ENCODE measurements at regions not wholly inside any gene's neighbourhood (a gene's known extent, or its start where the extent isn't known, plus 50 kb on each side); places are given as distances from the start of the nearest gene placed in this dataset.

DNA sequence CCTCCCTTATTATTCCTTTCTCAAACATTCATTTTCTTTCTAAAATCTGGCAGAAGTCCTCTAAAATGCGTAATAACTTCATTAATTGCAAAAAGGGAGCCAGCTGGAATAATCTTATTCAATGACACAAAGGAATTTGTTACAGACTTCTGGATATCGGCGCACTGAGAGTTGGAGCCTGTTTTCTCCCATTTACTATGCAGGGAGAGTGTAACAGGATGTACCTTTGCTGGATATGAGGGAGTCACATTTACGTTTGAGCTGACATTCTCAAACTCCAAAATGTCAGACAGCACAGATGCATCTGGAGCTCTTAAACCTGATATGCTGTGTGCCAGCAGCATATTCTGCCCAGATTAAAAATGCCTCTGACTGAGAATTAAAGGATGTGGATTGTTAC lies 275.3 kb downstream of the TMX3 start:
- no peaks in the 10 kb centered on the region for H3K79me2 ChIP-seq
- no peaks in the 10 kb centered on the region for H3K27me3 ChIP-seq (ENCODE audit: control insufficient read depth, insufficient read depth, low read length)
- no peak overlapping the region for H3K27ac ChIP-seq
- no peak overlapping the region for H2AFZ ChIP-seq
- H3K4me3 ChIP-seq (ENCODE audit: low read depth, low read length), result no peak overlapping the region
- no peak overlapping the region for H3K4me2 ChIP-seq (ENCODE audit: low read length)
- no peaks in the 10 kb centered on the region for H3K9me3 ChIP-seq (ENCODE audit: control insufficient read depth, low read length)
- H3K4me1 ChIP-seq, result no peaks in the 10 kb centered on the region
- no peaks in the 10 kb centered on the region for H3K36me3 ChIP-seq (ENCODE audit: control insufficient read depth, insufficient read depth, low read length)
- no peak overlapping the region for H3K9ac ChIP-seq
- TF ChIP-seq, protein P1, sequence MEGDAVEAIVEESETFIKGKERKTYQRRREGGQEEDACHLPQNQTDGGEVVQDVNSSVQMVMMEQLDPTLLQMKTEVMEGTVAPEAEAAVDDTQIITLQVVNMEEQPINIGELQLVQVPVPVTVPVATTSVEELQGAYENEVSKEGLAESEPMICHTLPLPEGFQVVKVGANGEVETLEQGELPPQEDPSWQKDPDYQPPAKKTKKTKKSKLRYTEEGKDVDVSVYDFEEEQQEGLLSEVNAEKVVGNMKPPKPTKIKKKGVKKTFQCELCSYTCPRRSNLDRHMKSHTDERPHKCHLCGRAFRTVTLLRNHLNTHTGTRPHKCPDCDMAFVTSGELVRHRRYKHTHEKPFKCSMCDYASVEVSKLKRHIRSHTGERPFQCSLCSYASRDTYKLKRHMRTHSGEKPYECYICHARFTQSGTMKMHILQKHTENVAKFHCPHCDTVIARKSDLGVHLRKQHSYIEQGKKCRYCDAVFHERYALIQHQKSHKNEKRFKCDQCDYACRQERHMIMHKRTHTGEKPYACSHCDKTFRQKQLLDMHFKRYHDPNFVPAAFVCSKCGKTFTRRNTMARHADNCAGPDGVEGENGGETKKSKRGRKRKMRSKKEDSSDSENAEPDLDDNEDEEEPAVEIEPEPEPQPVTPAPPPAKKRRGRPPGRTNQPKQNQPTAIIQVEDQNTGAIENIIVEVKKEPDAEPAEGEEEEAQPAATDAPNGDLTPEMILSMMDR (IDR thresholded peaks at IDR 0.05), result no peak

DNA sequence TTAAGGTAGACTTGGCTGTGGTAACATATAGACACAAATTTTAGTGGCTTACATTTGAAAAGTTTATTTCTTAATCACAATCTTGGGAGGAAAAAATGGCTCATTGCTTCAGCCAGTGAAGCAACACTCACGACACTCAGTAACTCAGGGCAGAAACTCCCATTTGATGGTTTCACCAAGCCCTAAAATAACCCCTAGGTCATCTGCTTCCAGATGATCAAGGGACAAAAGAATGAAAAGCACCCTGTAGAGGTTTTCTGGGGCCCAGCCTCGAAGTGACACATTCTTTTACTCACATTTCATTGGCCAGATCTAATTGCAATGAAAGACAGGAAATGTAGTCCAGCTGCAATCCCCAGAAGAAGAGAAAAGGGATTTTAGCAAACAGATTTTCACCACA lies 275.9 kb downstream of the TMX3 start:
- Histone ChIP-seq H3K4me3 (ENCODE audit: low read depth, low read length) (no peak overlapping the region), H3K9me3 (ENCODE audit: control insufficient read depth, low read length) (no peaks in the 10 kb centered on the region), H3K4me2 (ENCODE audit: low read length) (no peak overlapping the region), H3K36me3 (ENCODE audit: control insufficient read depth, insufficient read depth, low read length) (no peaks in the 10 kb centered on the region), H3K27me3 (ENCODE audit: control insufficient read depth, insufficient read depth, low read length) (no peaks in the 10 kb centered on the region), H3K79me2 (no peaks in the 10 kb centered on the region), H3K9ac (no peak overlapping the region), H2AFZ (no peak overlapping the region), H3K4me1 (no peaks in the 10 kb centered on the region), H3K27ac (no peak overlapping the region)
- TF ChIP-seq, protein P1 (IDR thresholded peaks at IDR 0.05), result no peak

- no peaks in the 10 kb centered on the region for H3K9me3 ChIP-seq (ENCODE audit: control insufficient read depth, low read length)
- no peak overlapping the region for H3K9ac ChIP-seq
- no peak overlapping the region for H3K27ac ChIP-seq
- H3K27me3 ChIP-seq (ENCODE audit: control insufficient read depth, insufficient read depth, low read length), result no peaks in the 10 kb centered on the region
- H3K4me2 ChIP-seq (ENCODE audit: low read length), result no peak overlapping the region
- no peak overlapping the region for H2AFZ ChIP-seq
- TF ChIP-seq, protein P1 (IDR thresholded peaks at IDR 0.05), result no peak
- no peaks in the 10 kb centered on the region for H3K4me1 ChIP-seq
- no peak overlapping the region for H3K4me3 ChIP-seq (ENCODE audit: low read depth, low read length)
- no peaks in the 10 kb centered on the region for H3K36me3 ChIP-seq (ENCODE audit: control insufficient read depth, insufficient read depth, low read length)
- no peaks in the 10 kb centered on the region for H3K79me2 ChIP-seq
Measured at GRCh38 chr18:68438536-68438935, 276.4 kb downstream of the TMX3 start.

DNA sequence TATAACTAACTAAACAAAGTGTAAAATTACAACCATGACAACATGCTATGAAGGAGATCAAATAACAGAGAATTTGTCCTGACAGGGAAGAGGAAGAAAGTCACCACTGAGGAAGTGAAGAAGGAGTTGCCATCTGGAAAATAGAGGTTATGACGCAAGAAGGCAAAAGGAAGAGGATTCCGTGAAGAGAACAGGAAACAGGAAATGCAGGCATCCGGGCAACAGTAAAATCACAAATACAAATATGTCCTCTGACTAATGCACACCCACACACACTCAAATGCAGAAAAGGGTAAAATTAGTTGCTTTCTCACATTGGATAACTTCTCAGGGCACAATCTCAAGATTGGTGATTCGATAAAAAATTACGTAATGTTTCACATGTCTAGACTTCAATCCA lies 278.4 kb downstream of the TMX3 start:
- TF ChIP-seq, protein P1 (IDR thresholded peaks at IDR 0.05), result no peak
- Histone ChIP-seq H3K9me3 (ENCODE audit: control insufficient read depth, low read length) (no peaks in the 10 kb centered on the region), H3K79me2 (no peaks in the 10 kb centered on the region), H3K36me3 (ENCODE audit: control insufficient read depth, insufficient read depth, low read length) (no peaks in the 10 kb centered on the region), H3K27me3 (ENCODE audit: control insufficient read depth, insufficient read depth, low read length) (no peaks in the 10 kb centered on the region), H3K4me1 (no peaks in the 10 kb centered on the region), H2AFZ (no peak overlapping the region), H3K4me2 (ENCODE audit: low read length) (no peak overlapping the region), H3K4me3 (ENCODE audit: low read depth, low read length) (no peak overlapping the region), H3K9ac (no peak overlapping the region), H3K27ac (no peak overlapping the region)

DNA sequence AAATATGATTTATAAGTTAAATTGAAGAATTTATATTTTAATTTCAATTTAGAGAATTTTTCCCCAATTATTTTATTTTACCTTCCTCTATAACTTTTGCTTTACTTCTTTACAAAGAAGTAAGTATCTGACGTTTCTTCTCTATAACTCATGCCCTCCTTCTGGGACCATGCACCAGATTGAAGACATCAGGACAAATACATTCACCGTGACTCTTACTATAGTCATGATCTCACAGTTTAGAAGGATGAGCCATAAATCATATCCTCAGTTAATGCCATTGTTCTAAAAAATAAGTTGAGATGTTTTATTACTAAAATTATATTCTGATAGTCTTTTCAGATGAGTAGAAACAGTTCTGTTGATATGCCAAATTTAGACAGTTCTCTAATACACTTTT lies 279.3 kb downstream of the TMX3 start:
- H3K4me1 ChIP-seq, result no peaks in the 10 kb centered on the region
- no peak overlapping the region for H3K9ac ChIP-seq
- TF ChIP-seq, protein P1 (IDR thresholded peaks at IDR 0.05), result no peak
- no peak overlapping the region for H3K27ac ChIP-seq
- H2AFZ ChIP-seq, result no peak overlapping the region
- no peaks in the 10 kb centered on the region for H3K36me3 ChIP-seq (ENCODE audit: control insufficient read depth, insufficient read depth, low read length)
- no peaks in the 10 kb centered on the region for H3K79me2 ChIP-seq
- H3K4me3 ChIP-seq (ENCODE audit: low read depth, low read length), result no peak overlapping the region
- no peaks in the 10 kb centered on the region for H3K9me3 ChIP-seq (ENCODE audit: control insufficient read depth, low read length)
- no peak overlapping the region for H3K4me2 ChIP-seq (ENCODE audit: low read length)
- no peaks in the 10 kb centered on the region for H3K27me3 ChIP-seq (ENCODE audit: control insufficient read depth, insufficient read depth, low read length)

Measured in parathyroid adenoma (tissue), 2 donors.